ENCODE measurements at regions not wholly inside any gene's neighbourhood (a gene's known extent, or its start where the extent isn't known, plus 50 kb on each side); places are given as distances from the start of the nearest gene placed in this dataset.
"Not testable (repeated sequence)": the region's sequence is repeated elsewhere in the genome, so short reads cannot be mapped to it uniquely, and the experiment has no call there.

DNA sequence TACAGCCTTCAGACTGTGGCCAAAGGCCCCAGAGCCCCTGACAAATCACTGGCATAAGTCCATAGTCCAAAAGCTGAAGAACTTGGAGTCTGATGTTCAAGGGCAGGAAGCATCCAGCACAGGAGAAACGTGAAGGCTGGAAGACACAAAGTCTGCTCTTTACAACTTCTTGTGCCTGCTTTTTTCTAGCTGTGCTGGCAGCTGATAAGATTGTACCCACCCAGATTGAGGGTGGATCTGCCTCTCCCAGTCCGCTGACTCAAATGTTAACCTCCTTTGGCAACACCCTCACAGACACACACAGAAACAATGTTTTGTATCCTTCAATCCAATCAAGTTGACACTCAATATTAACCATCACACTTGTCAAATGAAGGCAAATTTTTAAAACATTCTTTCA is 959.5 kb downstream of the FSCB start:
- not testable (repeated sequence) for TF ChIP-seq RAD21 (IDR thresholded peaks at IDR 0.05; ENCODE audit: low read length); CEBPB (IDR thresholded peaks at IDR 0.05; ENCODE audit: low read depth, low read length); POLR2A (IDR thresholded peaks at IDR 0.05; ENCODE audit: low read depth, low read length); RFX5 (IDR thresholded peaks at IDR 0.05; ENCODE audit: low read depth, low read length); SMC3 (IDR thresholded peaks at IDR 0.05; ENCODE audit: low read depth, low read length); FOS (IDR thresholded peaks at IDR 0.05; ENCODE audit: low read depth, low read length); USF2 (IDR thresholded peaks at IDR 0.05; ENCODE audit: low read depth, low read length); BHLHE40 (IDR thresholded peaks at IDR 0.05; ENCODE audit: low read depth, low read length); ELK1 (IDR thresholded peaks at IDR 0.05; ENCODE audit: borderline replicate concordance, low read depth, low read length); NFE2L2 (IDR thresholded peaks at IDR 0.05; ENCODE audit: low read depth, low read length); MXI1 (IDR thresholded peaks at IDR 0.05; ENCODE audit: borderline replicate concordance, low read depth, low read length); MAZ (IDR thresholded peaks at IDR 0.05; ENCODE audit: borderline replicate concordance, low read depth, low read length)
- TF ChIP-seq, protein P1, sequence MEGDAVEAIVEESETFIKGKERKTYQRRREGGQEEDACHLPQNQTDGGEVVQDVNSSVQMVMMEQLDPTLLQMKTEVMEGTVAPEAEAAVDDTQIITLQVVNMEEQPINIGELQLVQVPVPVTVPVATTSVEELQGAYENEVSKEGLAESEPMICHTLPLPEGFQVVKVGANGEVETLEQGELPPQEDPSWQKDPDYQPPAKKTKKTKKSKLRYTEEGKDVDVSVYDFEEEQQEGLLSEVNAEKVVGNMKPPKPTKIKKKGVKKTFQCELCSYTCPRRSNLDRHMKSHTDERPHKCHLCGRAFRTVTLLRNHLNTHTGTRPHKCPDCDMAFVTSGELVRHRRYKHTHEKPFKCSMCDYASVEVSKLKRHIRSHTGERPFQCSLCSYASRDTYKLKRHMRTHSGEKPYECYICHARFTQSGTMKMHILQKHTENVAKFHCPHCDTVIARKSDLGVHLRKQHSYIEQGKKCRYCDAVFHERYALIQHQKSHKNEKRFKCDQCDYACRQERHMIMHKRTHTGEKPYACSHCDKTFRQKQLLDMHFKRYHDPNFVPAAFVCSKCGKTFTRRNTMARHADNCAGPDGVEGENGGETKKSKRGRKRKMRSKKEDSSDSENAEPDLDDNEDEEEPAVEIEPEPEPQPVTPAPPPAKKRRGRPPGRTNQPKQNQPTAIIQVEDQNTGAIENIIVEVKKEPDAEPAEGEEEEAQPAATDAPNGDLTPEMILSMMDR (conservative IDR thresholded peaks at IDR 0.05; ENCODE audit: low read depth, low read length), result not testable (repeated sequence)
